ENCODE measurements at regions not wholly inside any gene's neighbourhood (a gene's known extent, or its start where the extent isn't known, plus 50 kb on each side); places are given as distances from the start of the nearest gene placed in this dataset.

DNA sequence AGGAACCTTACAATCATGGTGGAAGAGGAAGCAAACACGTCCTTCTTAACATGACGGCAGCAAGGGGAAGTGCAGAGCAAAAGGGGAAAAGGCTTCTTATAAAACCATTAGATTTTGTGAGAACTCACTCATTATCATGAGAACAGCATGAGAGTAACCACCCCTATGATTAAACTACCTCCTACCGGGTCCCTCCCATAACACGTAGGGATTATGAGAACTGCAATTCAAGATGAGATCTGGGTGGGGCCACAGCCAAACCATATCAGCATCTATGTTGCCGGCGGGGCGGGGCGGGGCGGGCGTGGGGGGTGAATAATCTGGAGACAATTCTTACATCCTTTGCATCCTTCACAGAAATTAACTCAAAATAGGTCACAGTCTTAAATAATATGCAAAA lies 58.8 kb upstream of the GFPT2 start:
- no peak overlapping the region for H3K4me2 ChIP-seq
- BruUV-seq (replicated peaks) = no TSS peak

DNA sequence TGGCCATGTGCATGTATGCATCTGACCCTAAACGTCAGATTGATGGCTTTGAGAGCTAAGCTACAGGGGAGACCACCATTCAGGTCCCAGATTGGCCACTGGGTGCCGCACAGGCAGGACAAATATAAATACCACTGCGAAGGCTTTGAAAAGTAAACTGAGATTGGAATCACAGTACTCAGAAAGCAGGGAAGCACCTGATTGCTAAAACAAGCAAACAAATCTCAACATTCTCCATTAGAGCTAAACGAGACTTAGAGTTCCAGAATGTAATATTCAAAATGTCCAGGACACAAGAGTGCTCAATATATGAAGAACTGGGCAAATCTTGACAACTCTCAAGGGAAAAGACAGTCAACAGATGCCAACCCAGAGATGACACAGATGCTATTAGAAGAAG lies 61.0 kb upstream of the GFPT2 start:
- no peaks in the 10 kb centered on the region for H3K4me1 ChIP-seq (replicated peaks; ENCODE audit: insufficient read depth)
- H3F3A ChIP-seq (ENCODE audit: insufficient read depth, low read depth) = no peaks in the 10 kb centered on the region
- H3K4me3 ChIP-seq = no peak overlapping the region
- H3K36me3 ChIP-seq (ENCODE audit: low read depth) = no peaks in the 10 kb centered on the region
- CTCF ChIA-PET = no interaction called here
- no peak overlapping the region for H3K4me2 ChIP-seq
- no TSS peak for BruUV-seq (replicated peaks)
- POLR2A ChIA-PET (ENCODE audit: unreplicated experiment) = no interaction called here
- no peak overlapping the region for H3K27ac ChIP-seq
- H4K20me1 ChIP-seq (ENCODE audit: insufficient read depth) = no peaks in the 10 kb centered on the region
- intact Hi-C loops (cut with micrococcal nuclease; ENCODE audit: unreplicated experiment) = no loop called here
- H3K9me3 ChIP-seq (ENCODE audit: insufficient read depth, low read depth) = no peaks in the 10 kb centered on the region
- no peak overlapping the region for H2AFZ ChIP-seq
- no peaks in the 10 kb centered on the region for H3K79me2 ChIP-seq (ENCODE audit: low read depth)
- no peaks in the 10 kb centered on the region for H3K27me3 ChIP-seq (ENCODE audit: insufficient read depth, low read depth)
- DNase-seq = no peak
- H3K9me2 ChIP-seq (ENCODE audit: insufficient read depth) = no peaks in the 10 kb centered on the region
- TF ChIP-seq EZH2 (IDR thresholded peaks at IDR 0.05; ENCODE audit: low read depth) = no peak
- TF ChIP-seq, protein P1, sequence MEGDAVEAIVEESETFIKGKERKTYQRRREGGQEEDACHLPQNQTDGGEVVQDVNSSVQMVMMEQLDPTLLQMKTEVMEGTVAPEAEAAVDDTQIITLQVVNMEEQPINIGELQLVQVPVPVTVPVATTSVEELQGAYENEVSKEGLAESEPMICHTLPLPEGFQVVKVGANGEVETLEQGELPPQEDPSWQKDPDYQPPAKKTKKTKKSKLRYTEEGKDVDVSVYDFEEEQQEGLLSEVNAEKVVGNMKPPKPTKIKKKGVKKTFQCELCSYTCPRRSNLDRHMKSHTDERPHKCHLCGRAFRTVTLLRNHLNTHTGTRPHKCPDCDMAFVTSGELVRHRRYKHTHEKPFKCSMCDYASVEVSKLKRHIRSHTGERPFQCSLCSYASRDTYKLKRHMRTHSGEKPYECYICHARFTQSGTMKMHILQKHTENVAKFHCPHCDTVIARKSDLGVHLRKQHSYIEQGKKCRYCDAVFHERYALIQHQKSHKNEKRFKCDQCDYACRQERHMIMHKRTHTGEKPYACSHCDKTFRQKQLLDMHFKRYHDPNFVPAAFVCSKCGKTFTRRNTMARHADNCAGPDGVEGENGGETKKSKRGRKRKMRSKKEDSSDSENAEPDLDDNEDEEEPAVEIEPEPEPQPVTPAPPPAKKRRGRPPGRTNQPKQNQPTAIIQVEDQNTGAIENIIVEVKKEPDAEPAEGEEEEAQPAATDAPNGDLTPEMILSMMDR (conservative IDR thresholded peaks at IDR 0.05) = no peak

More for the DNA sequence above, 58.8 kb upstream of the GFPT2 start:
- Histone ChIP-seq H2AFZ (no peak overlapping the region), H3K79me2 (ENCODE audit: low read depth) (no peaks in the 10 kb centered on the region), H3K27ac (no peak overlapping the region), H3K36me3 (ENCODE audit: low read depth) (no peaks in the 10 kb centered on the region), H3K9me3 (ENCODE audit: insufficient read depth, low read depth) (no peaks in the 10 kb centered on the region), H3K4me1 (replicated peaks; ENCODE audit: insufficient read depth) (no peaks in the 10 kb centered on the region), H3K4me3 (no peak overlapping the region), H3K27me3 (ENCODE audit: insufficient read depth, low read depth) (no peaks in the 10 kb centered on the region), H3F3A (ENCODE audit: insufficient read depth, low read depth) (no peaks in the 10 kb centered on the region), H4K20me1 (ENCODE audit: insufficient read depth) (no peaks in the 10 kb centered on the region), H3K9me2 (ENCODE audit: insufficient read depth) (no peaks in the 10 kb centered on the region)
- CTCF ChIA-PET = no interaction called here
- TF ChIP-seq, protein P1 (conservative IDR thresholded peaks at IDR 0.05) = no peak
- no peak for TF ChIP-seq EZH2 (IDR thresholded peaks at IDR 0.05; ENCODE audit: low read depth)
- POLR2A ChIA-PET (ENCODE audit: unreplicated experiment) = no interaction called here
- intact Hi-C loops (cut with micrococcal nuclease; ENCODE audit: unreplicated experiment) = no loop called here
- no peak for DNase-seq

DNA sequence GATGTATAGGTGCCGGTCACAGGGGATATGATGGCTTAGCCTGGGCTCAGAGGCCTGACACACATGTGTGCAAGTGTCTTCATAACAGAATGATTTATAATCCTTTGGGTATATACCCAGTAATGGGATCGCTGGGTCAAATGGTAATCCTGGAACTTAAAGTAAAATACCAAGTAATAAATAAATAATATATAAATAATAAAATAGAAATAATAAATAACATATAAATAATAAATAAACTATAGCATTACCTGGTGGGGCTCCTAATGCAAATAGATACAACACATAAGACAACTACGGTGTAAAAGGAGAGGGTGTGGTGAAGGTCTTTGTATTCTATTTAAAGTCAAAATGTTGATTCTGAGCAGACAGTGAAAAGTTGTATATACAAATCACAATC lies 68.5 kb upstream of the GFPT2 start:
- no TSS peak for BruUV-seq (replicated peaks)
- no peaks in the 10 kb centered on the region for H3F3A ChIP-seq (ENCODE audit: insufficient read depth, low read depth)
- H2AFZ ChIP-seq = no peak overlapping the region
- H3K9me2 ChIP-seq (ENCODE audit: insufficient read depth) = no peaks in the 10 kb centered on the region
- no peaks in the 10 kb centered on the region for H3K79me2 ChIP-seq (ENCODE audit: low read depth)
- H3K27me3 ChIP-seq (ENCODE audit: insufficient read depth, low read depth) = no peaks in the 10 kb centered on the region
- no peaks in the 10 kb centered on the region for H4K20me1 ChIP-seq (ENCODE audit: insufficient read depth)
- H3K4me1 ChIP-seq (replicated peaks; ENCODE audit: insufficient read depth) = no peaks in the 10 kb centered on the region
- intact Hi-C loops (cut with micrococcal nuclease; ENCODE audit: unreplicated experiment) = no loop called here
- ChIA-PET CTCF (no interaction called here), POLR2A (ENCODE audit: unreplicated experiment) (no interaction called here)
- no peak for DNase-seq
- no peak overlapping the region for H3K27ac ChIP-seq
- no peak overlapping the region for H3K4me2 ChIP-seq
- no peaks in the 10 kb centered on the region for H3K9me3 ChIP-seq (ENCODE audit: insufficient read depth, low read depth)
- TF ChIP-seq EZH2 (IDR thresholded peaks at IDR 0.05; ENCODE audit: low read depth) = no peak
- TF ChIP-seq, protein P1 (conservative IDR thresholded peaks at IDR 0.05) = no peak
- no peaks in the 10 kb centered on the region for H3K36me3 ChIP-seq (ENCODE audit: low read depth)
- no peak overlapping the region for H3K4me3 ChIP-seq
